NCI-H1694 (cell line): ENCODE measurements at regions not wholly inside any gene's neighbourhood (a gene's known extent, or its start where the extent isn't known, plus 50 kb on each side); places are given as distances from the start of the nearest gene placed in this dataset.

ENCODE experiments used
- DNase-seq: peaks from one replicate; lab custom pipeline; 2025; lab: John Stamatoyannopoulos, UW

GRCh38 chr1:87820668-87821334 is 492.1 kb downstream of the LMO4 start:
- no peak for DNase-seq

GRCh38 chr1:87821335-87821697 is 492.6 kb downstream of the LMO4 start:
- DNase-seq, result no peak

GRCh38 chr1:87826681-87827251 is 498.1 kb downstream of the LMO4 start:
- no peak for DNase-seq

GRCh38 chr1:87829360-87829759 is 500.7 kb downstream of the LMO4 start:
- no peak for DNase-seq

GRCh38 chr1:87830432-87830978 is 501.8 kb downstream of the LMO4 start:
- DNase-seq, result no peak

- DNase-seq, result no peak
These were observed 504.5 kb downstream of the LMO4 start for GRCh38 chr1:87833166-87833565.

GRCh38 chr1:87834151-87834550 is 505.5 kb downstream of the LMO4 start:
- no peak for DNase-seq

- DNase-seq, result no peak
These were observed 506.3 kb downstream of the LMO4 start for GRCh38 chr1:87834941-87835340.

- no peak for DNase-seq
These were observed 512.1 kb downstream of the LMO4 start for GRCh38 chr1:87840767-87841166.

- DNase-seq, result no peak
These were observed 512.7 kb downstream of the LMO4 start for GRCh38 chr1:87841332-87841731.

- no peak for DNase-seq
These were observed 513.5 kb downstream of the LMO4 start for GRCh38 chr1:87842156-87842555.

- no peak for DNase-seq
These were observed 515.6 kb downstream of the LMO4 start for GRCh38 chr1:87844251-87844650.

- DNase-seq, result no peak
These were observed 522.8 kb downstream of the LMO4 start for GRCh38 chr1:87851490-87851889.

- no peak for DNase-seq
These were observed 523.9 kb downstream of the LMO4 start for GRCh38 chr1:87852410-87853161.

GRCh38 chr1:87853576-87854351 is 525.1 kb downstream of the LMO4 start:
- no peak for DNase-seq

- no peak for DNase-seq
These were observed 534.6 kb downstream of the LMO4 start for GRCh38 chr1:87863317-87863716.

- no peak for DNase-seq
These were observed 536.0 kb downstream of the LMO4 start for GRCh38 chr1:87864676-87865075.

- no peak for DNase-seq
These were observed 537.7 kb downstream of the LMO4 start for GRCh38 chr1:87866416-87866815.

GRCh38 chr1:87867626-87868025 is 538.9 kb downstream of the LMO4 start:
- DNase-seq, result no peak

- DNase-seq, result no peak
These were observed 540.9 kb downstream of the LMO4 start for GRCh38 chr1:87869567-87869966.

- DNase-seq, result no peak
These were observed 543.5 kb downstream of the LMO4 start for GRCh38 chr1:87872189-87872588.

- no peak for DNase-seq
These were observed 544.0 kb downstream of the LMO4 start for GRCh38 chr1:87872692-87873091.
